NT2/D1 (cell line): ENCODE measurements at regions not wholly inside any gene's neighbourhood (a gene's known extent, or its start where the extent isn't known, plus 50 kb on each side); places are given as distances from the start of the nearest gene placed in this dataset.

Experiments
- SUZ12 ChIP-seq: IDR thresholded peaks from 2 replicates; pipeline ENCODE4 v1.6.1; 2011; ENCODE audit not compliant: insufficient read length, insufficient read depth; ENCODE audit errors: extremely low read depth
- YY1 ChIP-seq: IDR thresholded peaks from 2 replicates; pipeline ENCODE4 v1.6.1; 2011; ENCODE audit not compliant: insufficient read length, insufficient read depth

DNA sequence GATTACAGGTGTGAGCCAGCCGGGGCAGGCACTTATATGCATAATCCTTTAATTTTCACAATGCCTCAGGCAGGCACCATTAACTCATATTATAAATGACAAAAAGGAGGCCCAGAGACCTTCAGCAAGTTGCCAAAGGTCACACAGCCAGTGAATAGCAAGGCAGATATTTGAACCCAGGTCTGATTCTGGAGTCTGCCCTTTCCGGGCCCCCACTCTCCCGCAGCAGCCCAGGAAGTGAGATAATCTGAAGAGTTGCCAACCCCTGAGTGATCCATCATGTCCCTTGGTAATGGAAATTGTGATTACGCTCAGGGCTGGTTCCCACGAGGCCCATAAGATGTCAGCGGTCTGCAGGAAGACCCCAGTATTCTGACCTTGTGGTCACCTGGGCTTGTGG, 95.3 kb upstream of the MED13L start:
- TF ChIP-seq SUZ12 (no peak), YY1 (no peak)
